ENCODE measurements at regions not wholly inside any gene's neighbourhood (a gene's known extent, or its start where the extent isn't known, plus 50 kb on each side); places are given as distances from the start of the nearest gene placed in this dataset.

- TF ChIP-seq CTCF (IDR thresholded peaks at IDR 0.05; ENCODE audit: low read depth, low read length, poor library complexity, severe bottlenecking) = no peak
- no peak for TF ChIP-seq EZH2phosphoT487 (IDR thresholded peaks at IDR 0.05; ENCODE audit: borderline replicate concordance, low read length)
Measured at GRCh38 chr16:62853887-62854286, 817.6 kb upstream of the CDH8 start.

Measured in DOHH2 (cell line).